Nephron progenitor cell (in vitro differentiated cells): ENCODE measurements at regions not wholly inside any gene's neighbourhood (a gene's known extent, or its start where the extent isn't known, plus 50 kb on each side); places are given as distances from the start of the nearest gene placed in this dataset.

Experiments used
- DNase-seq: peaks from one replicate; pipeline ENCODE4 v3.0.0; 2021
- H3K27ac Mint-ChIP-seq: 2 replicates; pipeline ENCODE4 v1.8.0; 2021; ENCODE audit warnings: mild to moderate bottlenecking, moderate library complexity, mixed read lengths
- H3K27me3 Mint-ChIP-seq: 2 replicates; pipeline ENCODE4 v1.8.0; 2021; ENCODE audit warnings: mild to moderate bottlenecking, low read depth, mixed read lengths; ENCODE audit not compliant: poor library complexity
- H3K36me3 Mint-ChIP-seq: 2 replicates; pipeline ENCODE4 v1.8.0; 2021; ENCODE audit warnings: low read depth, mixed read lengths
- H3K4me1 Mint-ChIP-seq: 2 replicates; pipeline ENCODE4 v1.8.0; 2021; ENCODE audit warnings: mixed read lengths
- H3K4me3 Mint-ChIP-seq: 2 replicates; pipeline ENCODE4 v1.8.0; 2021; ENCODE audit warnings: mild to moderate bottlenecking, moderate library complexity, mixed read lengths
- H3K9me3 Mint-ChIP-seq: 2 replicates; pipeline ENCODE4 v1.8.0; 2021; ENCODE audit warnings: mild to moderate bottlenecking, moderate library complexity, mixed read lengths
- CTCF ChIP-seq: fragments of 200-600 bp; sonication (generic); IDR thresholded peaks from 2 replicates; pipeline ENCODE4 v1.5.0; 2021; ENCODE audit warnings: antibody characterized with exemption

GRCh38 chr3:76547674-76548073, 492.2 kb upstream of the ROBO2 start:
- no peak overlapping the region for H3K4me3 Mint-ChIP-seq
- no peaks in the 10 kb centered on the region for H3K9me3 Mint-ChIP-seq
- H3K4me1 Mint-ChIP-seq = no peaks in the 10 kb centered on the region
- no peak for TF ChIP-seq CTCF
- no peaks in the 10 kb centered on the region for H3K36me3 Mint-ChIP-seq
- H3K27ac Mint-ChIP-seq = no peak overlapping the region
- DNase-seq = no peak
- no peaks in the 10 kb centered on the region for H3K27me3 Mint-ChIP-seq

DNA sequence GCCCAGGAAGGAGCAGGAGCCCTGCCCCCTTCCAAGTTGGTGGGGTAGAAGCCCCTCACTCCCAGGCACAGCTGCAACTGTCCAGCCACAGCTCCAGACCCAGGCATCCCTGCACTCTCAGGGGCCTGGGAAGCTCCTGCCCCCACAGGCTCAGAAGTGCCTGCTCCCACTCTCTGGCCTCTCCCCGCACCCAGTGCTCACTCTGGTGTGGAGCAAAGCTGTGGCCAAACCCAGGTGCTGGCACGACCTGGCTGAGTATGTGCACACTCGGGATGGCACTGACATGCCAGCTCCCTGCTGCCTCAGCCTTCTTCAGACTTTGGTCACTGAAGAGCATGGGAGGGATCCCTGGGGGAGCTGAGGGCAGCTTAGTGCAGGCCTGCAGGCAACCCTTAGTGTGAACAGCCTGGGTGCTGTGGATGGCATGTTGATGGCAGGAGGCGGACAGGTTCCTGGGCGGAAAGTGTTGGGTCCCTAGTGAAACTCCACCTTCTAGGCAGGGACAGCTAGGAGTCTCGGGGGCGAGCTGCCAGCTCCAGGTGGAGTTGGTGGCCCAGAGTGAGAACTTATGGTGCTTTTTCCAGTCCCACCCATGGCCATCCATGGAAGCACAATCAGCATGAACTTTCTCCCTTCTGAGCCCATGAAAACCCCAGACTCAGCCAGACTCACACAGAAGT, 489.2 kb upstream of the ROBO2 start:
- H3K36me3 Mint-ChIP-seq = no peaks in the 10 kb centered on the region
- no peak overlapping the region for H3K27ac Mint-ChIP-seq
- H3K4me1 Mint-ChIP-seq = no peaks in the 10 kb centered on the region
- no peak overlapping the region for H3K4me3 Mint-ChIP-seq
- TF ChIP-seq CTCF = no peak
- H3K9me3 Mint-ChIP-seq = no peaks in the 10 kb centered on the region
- DNase-seq = no peak
- peaks cover 4% of the 10 kb centered on the region for H3K27me3 Mint-ChIP-seq

DNA sequence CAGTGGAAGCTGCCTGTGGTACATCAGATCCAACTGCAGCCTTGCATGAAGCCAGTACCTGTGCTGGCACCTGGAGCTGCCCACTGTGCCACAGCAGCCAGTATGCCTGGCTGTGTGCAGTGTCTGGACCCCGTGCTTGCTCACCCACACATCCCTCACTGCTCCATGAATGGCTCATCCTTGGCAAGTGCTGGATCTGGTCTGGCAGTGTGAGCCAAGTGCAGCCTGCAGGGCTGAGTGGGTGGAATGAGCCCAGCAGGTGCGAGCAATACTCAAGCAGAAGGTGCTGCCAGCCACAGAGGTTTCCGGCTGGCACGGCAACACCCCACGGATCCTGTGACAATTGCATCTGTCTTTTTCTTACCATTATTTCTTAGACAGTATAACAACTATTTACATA, 488.2 kb upstream of the ROBO2 start:
- H3K36me3 Mint-ChIP-seq = no peaks in the 10 kb centered on the region
- no peak for TF ChIP-seq CTCF
- no peak for DNase-seq
- H3K4me3 Mint-ChIP-seq = no peak overlapping the region
- H3K27ac Mint-ChIP-seq = no peak overlapping the region
- no peaks in the 10 kb centered on the region for H3K4me1 Mint-ChIP-seq
- no peaks in the 10 kb centered on the region for H3K9me3 Mint-ChIP-seq
- peaks cover 4% of the 10 kb centered on the region for H3K27me3 Mint-ChIP-seq

GRCh38 chr3:76552653-76553052, 487.2 kb upstream of the ROBO2 start:
- Mint-ChIP-seq H3K9me3 (no peaks in the 10 kb centered on the region), H3K4me3 (no peak overlapping the region)

DNA sequence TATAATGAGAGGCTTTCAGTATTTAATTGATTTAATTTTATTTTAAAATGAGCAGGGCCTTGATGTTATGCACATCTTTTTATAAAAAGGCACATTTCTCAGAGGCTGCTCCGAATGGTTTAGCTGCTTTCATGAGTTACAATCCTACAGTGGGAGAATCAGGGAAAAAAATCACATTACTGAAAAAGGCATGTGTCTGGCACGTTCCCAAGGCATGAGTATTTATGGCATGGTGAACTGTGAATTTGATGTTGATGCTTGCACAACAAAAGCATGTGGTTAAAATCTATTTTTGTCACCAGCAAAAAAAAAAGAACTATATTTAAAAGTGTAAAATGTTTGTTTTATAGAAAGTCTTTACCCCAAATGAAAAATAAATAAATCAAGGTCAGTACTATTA, 485.2 kb upstream of the ROBO2 start:
- Mint-ChIP-seq H3K27me3 (peaks cover 4% of the 10 kb centered on the region), H3K36me3 (no peaks in the 10 kb centered on the region), H3K4me3 (no peak overlapping the region), H3K27ac (no peak overlapping the region), H3K9me3 (no peaks in the 10 kb centered on the region), H3K4me1 (no peaks in the 10 kb centered on the region)
- no peak for DNase-seq
- no peak for TF ChIP-seq CTCF

More at GRCh38 chr3:76552653-76553052, 487.2 kb upstream of the ROBO2 start:
- Mint-ChIP-seq H3K27me3 (peaks cover 4% of the 10 kb centered on the region), H3K27ac (no peak overlapping the region), H3K4me1 (no peaks in the 10 kb centered on the region), H3K36me3 (no peaks in the 10 kb centered on the region)
- DNase-seq = no peak
- no peak for TF ChIP-seq CTCF

GRCh38 chr3:76561494-76562236, 478.2 kb upstream of the ROBO2 start:
- Mint-ChIP-seq H3K4me1 (no peaks in the 10 kb centered on the region), H3K27me3 (no peaks in the 10 kb centered on the region), H3K9me3 (no peaks in the 10 kb centered on the region), H3K27ac (no peak overlapping the region), H3K36me3 (no peaks in the 10 kb centered on the region), H3K4me3 (no peak overlapping the region)
- DNase-seq = no peak
- no peak for TF ChIP-seq CTCF
